ENCODE measurements at regions not wholly inside any gene's neighbourhood (a gene's known extent, or its start where the extent isn't known, plus 50 kb on each side); places are given as distances from the start of the nearest gene placed in this dataset.
A peak's percentile ranks its signal among the peaks of the same experiment; 100 is the strongest.

DNA sequence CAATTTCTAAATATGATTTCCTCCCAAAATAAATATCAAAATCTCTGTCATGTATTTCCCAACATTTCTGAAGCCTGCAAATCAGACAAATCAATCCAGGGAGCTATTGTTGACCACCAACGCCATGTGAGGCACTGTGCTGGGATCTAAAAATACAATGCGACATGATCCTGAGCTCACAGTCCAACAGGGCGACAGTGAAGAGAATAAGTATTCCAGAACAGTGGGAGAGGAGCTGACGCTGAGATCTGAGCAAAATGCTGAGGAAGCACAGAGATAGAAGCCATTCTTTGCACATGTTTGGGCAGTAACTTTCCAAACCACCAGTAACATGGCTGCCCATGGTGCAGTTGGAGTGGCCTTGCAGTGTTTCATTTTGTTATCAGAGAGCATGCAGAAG lies 412.5 kb downstream of the LRATD1 start:
- H3K27me3 ChIP-seq (replicated peaks in 2 of 5; ENCODE audit: control insufficient read depth in 4 of 5, insufficient read depth in 5 of 5, low read length in 4 of 5): peaks cover 0 to 7% (median 0%) of the 10 kb centered on the region in 5 experiments
- H3K27ac ChIP-seq (ENCODE audit: insufficient read depth in 1 of 2, low read depth in 1 of 2, low read length in 2 of 2, poor library complexity in 1 of 2, severe bottlenecking in 2 of 2): no peak overlapping the region
- CTCF ChIA-PET: no interaction called here
- H3K9me3 ChIP-seq (ENCODE audit: control extremely low read depth in 1 of 5, control insufficient read depth in 4 of 5, insufficient read depth in 2 of 5, low read depth in 1 of 5, low read length in 4 of 5): no peaks in the 10 kb centered on the region
- no peak for DNase-seq
- POLR2A ChIA-PET: no interaction called here
- WGBS (ENCODE audit: insufficient coverage): 96% methylated on average over 4 of the region's 4 CpGs
- no peaks in the 10 kb centered on the region for H3K4me1 ChIP-seq (ENCODE audit: control extremely low read depth in 1 of 4, control insufficient read depth in 4 of 4, insufficient read depth in 4 of 4, low read length in 3 of 4)
- no peaks in the 10 kb centered on the region for H3K36me3 ChIP-seq (ENCODE audit: control insufficient read depth in 4 of 4, insufficient read depth in 4 of 4, low read length in 3 of 4)
- H3K4me3 ChIP-seq (ENCODE audit: control insufficient read depth in 1 of 7, extremely low read depth in 1 of 7, insufficient read depth in 4 of 7, low read depth in 2 of 7, low read length in 6 of 7): no peak overlapping the region

DNA sequence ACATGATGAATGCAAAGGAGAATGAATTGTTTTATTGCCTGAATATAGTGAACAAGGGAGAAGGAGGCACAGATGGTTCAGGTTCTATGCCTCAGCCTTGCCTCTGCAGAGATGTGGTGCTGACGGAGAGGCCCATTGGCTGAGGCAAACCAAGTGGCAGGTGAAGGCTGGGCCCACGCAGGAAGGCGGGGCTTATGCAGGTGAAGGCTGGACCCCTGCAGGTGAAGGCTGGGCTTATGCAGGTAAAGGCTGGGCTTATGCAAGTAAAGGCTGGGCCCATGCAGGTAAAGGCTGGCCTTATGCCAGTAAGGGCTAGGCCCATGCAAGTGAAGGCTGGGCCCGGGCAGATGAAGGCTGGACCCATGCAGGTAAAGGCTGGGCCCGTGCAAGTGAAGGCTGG lies 414.7 kb downstream of the LRATD1 start:
- Histone ChIP-seq H3K4me1 (ENCODE audit: control extremely low read depth in 1 of 4, control insufficient read depth in 4 of 4, insufficient read depth in 4 of 4, low read length in 3 of 4) (no peaks in the 10 kb centered on the region), H3K9me3 (ENCODE audit: control extremely low read depth in 1 of 5, control insufficient read depth in 4 of 5, insufficient read depth in 2 of 5, low read depth in 1 of 5, low read length in 4 of 5) (no peaks in the 10 kb centered on the region), H3K27ac (ENCODE audit: insufficient read depth in 1 of 2, low read depth in 1 of 2, low read length in 2 of 2, poor library complexity in 1 of 2, severe bottlenecking in 2 of 2) (no peak overlapping the region), H3K4me3 (ENCODE audit: control insufficient read depth in 1 of 7, extremely low read depth in 1 of 7, insufficient read depth in 4 of 7, low read depth in 2 of 7, low read length in 6 of 7) (no peak overlapping the region), H3K27me3 (replicated peaks in 2 of 5; ENCODE audit: control insufficient read depth in 4 of 5, insufficient read depth in 5 of 5, low read length in 4 of 5) (peaks cover 0 to 5% (median 0%) of the 10 kb centered on the region in 5 experiments), H3K36me3 (ENCODE audit: control insufficient read depth in 4 of 4, insufficient read depth in 4 of 4, low read length in 3 of 4) (no peaks in the 10 kb centered on the region)
- DNase-seq: no peak
- ChIA-PET POLR2A (interaction anchor here (0.7 kb wide), 1 partner anchor 469 kb away, joined by 3 read pairs; no protein-coding TSS in a partner anchor), CTCF (interaction anchor here (1.5 kb wide), 1 partner anchor 11 kb away, joined by 3 read pairs; no protein-coding TSS in a partner anchor)
- 96% methylated on average over 5 of the region's 5 CpGs for WGBS (ENCODE audit: insufficient coverage)

- ChIA-PET CTCF (no interaction called here), POLR2A (interaction anchor here (0.7 kb wide), 1 partner anchor 468 kb away, joined by 3 read pairs; no protein-coding TSS in a partner anchor)
- DNase-seq: no peak
- 86% methylated on average over 5 of the region's 6 CpGs for WGBS (ENCODE audit: insufficient coverage)
- H3K4me3 ChIP-seq (ENCODE audit: control insufficient read depth in 1 of 7, extremely low read depth in 1 of 7, insufficient read depth in 4 of 7, low read depth in 2 of 7, low read length in 6 of 7): no peak overlapping the region
- H3K27ac ChIP-seq (ENCODE audit: insufficient read depth in 1 of 2, low read depth in 1 of 2, low read length in 2 of 2, poor library complexity in 1 of 2, severe bottlenecking in 2 of 2): no peak overlapping the region
- no peaks in the 10 kb centered on the region for H3K9me3 ChIP-seq (ENCODE audit: control extremely low read depth in 1 of 5, control insufficient read depth in 4 of 5, insufficient read depth in 2 of 5, low read depth in 1 of 5, low read length in 4 of 5)
- no peaks in the 10 kb centered on the region for H3K36me3 ChIP-seq (ENCODE audit: control insufficient read depth in 4 of 4, insufficient read depth in 4 of 4, low read length in 3 of 4)
- peaks cover 0 to 4% (median 0%) of the 10 kb centered on the region in 5 experiments for H3K27me3 ChIP-seq (replicated peaks in 2 of 5; ENCODE audit: control insufficient read depth in 4 of 5, insufficient read depth in 5 of 5, low read length in 4 of 5)
- no peaks in the 10 kb centered on the region for H3K4me1 ChIP-seq (ENCODE audit: control extremely low read depth in 1 of 4, control insufficient read depth in 4 of 4, insufficient read depth in 4 of 4, low read length in 3 of 4)
These were observed 415.5 kb downstream of the LRATD1 start for GRCh38 chr2:15048000-15048399.

GRCh38 chr2:15049096-15049993 lies 416.8 kb downstream of the LRATD1 start:
- Histone ChIP-seq H3K4me1 (ENCODE audit: control extremely low read depth in 1 of 4, control insufficient read depth in 4 of 4, insufficient read depth in 4 of 4, low read length in 3 of 4) (no peaks in the 10 kb centered on the region), H3K36me3 (ENCODE audit: control insufficient read depth in 4 of 4, insufficient read depth in 4 of 4, low read length in 3 of 4) (no peaks in the 10 kb centered on the region), H3K9me3 (ENCODE audit: control extremely low read depth in 1 of 5, control insufficient read depth in 4 of 5, insufficient read depth in 2 of 5, low read depth in 1 of 5, low read length in 4 of 5) (no peaks in the 10 kb centered on the region), H3K27me3 (replicated peaks in 2 of 5; ENCODE audit: control insufficient read depth in 4 of 5, insufficient read depth in 5 of 5, low read length in 4 of 5) (no peaks in the 10 kb centered on the region), H3K27ac (ENCODE audit: insufficient read depth in 1 of 2, low read depth in 1 of 2, low read length in 2 of 2, poor library complexity in 1 of 2, severe bottlenecking in 2 of 2) (no peak overlapping the region), H3K4me3 (ENCODE audit: control insufficient read depth in 1 of 7, extremely low read depth in 1 of 7, insufficient read depth in 4 of 7, low read depth in 2 of 7, low read length in 6 of 7) (no peak overlapping the region)
- no peak for DNase-seq
- CTCF ChIA-PET: interaction anchor here (1.0 kb wide), 1 partner anchor 95 kb away, joined by 3 read pairs; no protein-coding TSS in a partner anchor
- POLR2A ChIA-PET: no interaction called here
- 94% methylated on average over 12 of the region's 14 CpGs for WGBS (ENCODE audit: insufficient coverage)

GRCh38 chr2:15050483-15050882 lies 418.0 kb downstream of the LRATD1 start:
- H3K36me3 ChIP-seq (ENCODE audit: control insufficient read depth in 4 of 4, insufficient read depth in 4 of 4, low read length in 3 of 4): no peaks in the 10 kb centered on the region
- POLR2A ChIA-PET: no interaction called here
- CTCF ChIA-PET: no interaction called here
- H3K4me1 ChIP-seq (ENCODE audit: control extremely low read depth in 1 of 4, control insufficient read depth in 4 of 4, insufficient read depth in 4 of 4, low read length in 3 of 4): no peaks in the 10 kb centered on the region
- no peak for DNase-seq
- H3K27me3 ChIP-seq (replicated peaks in 2 of 5; ENCODE audit: control insufficient read depth in 4 of 5, insufficient read depth in 5 of 5, low read length in 4 of 5): no peaks in the 10 kb centered on the region
- H3K9me3 ChIP-seq (ENCODE audit: control extremely low read depth in 1 of 5, control insufficient read depth in 4 of 5, insufficient read depth in 2 of 5, low read depth in 1 of 5, low read length in 4 of 5): no peaks in the 10 kb centered on the region
- WGBS (ENCODE audit: insufficient coverage): 93% methylated on average over 4 of the region's 4 CpGs
- H3K4me3 ChIP-seq (ENCODE audit: control insufficient read depth in 1 of 7, extremely low read depth in 1 of 7, insufficient read depth in 4 of 7, low read depth in 2 of 7, low read length in 6 of 7): no peak overlapping the region
- no peak overlapping the region for H3K27ac ChIP-seq (ENCODE audit: insufficient read depth in 1 of 2, low read depth in 1 of 2, low read length in 2 of 2, poor library complexity in 1 of 2, severe bottlenecking in 2 of 2)

- no peak overlapping the region for H3K4me3 ChIP-seq (ENCODE audit: control insufficient read depth in 1 of 7, extremely low read depth in 1 of 7, insufficient read depth in 4 of 7, low read depth in 2 of 7, low read length in 6 of 7)
- no peaks in the 10 kb centered on the region for H3K36me3 ChIP-seq (ENCODE audit: control insufficient read depth in 4 of 4, insufficient read depth in 4 of 4, low read length in 3 of 4)
- H3K27me3 ChIP-seq (replicated peaks in 2 of 5; ENCODE audit: control insufficient read depth in 4 of 5, insufficient read depth in 5 of 5, low read length in 4 of 5): no peaks in the 10 kb centered on the region
- no peak for DNase-seq
- ChIA-PET CTCF (interaction anchor here (1.7 kb wide), 1 partner anchor 10 kb away, joined by 3 read pairs; no protein-coding TSS in a partner anchor), POLR2A (no interaction called here)
- H3K4me1 ChIP-seq (ENCODE audit: control extremely low read depth in 1 of 4, control insufficient read depth in 4 of 4, insufficient read depth in 4 of 4, low read length in 3 of 4): no peaks in the 10 kb centered on the region
- WGBS (ENCODE audit: insufficient coverage): 93% methylated on average over 3 of the region's 5 CpGs
- no peak overlapping the region for H3K27ac ChIP-seq (ENCODE audit: insufficient read depth in 1 of 2, low read depth in 1 of 2, low read length in 2 of 2, poor library complexity in 1 of 2, severe bottlenecking in 2 of 2)
- no peaks in the 10 kb centered on the region for H3K9me3 ChIP-seq (ENCODE audit: control extremely low read depth in 1 of 5, control insufficient read depth in 4 of 5, insufficient read depth in 2 of 5, low read depth in 1 of 5, low read length in 4 of 5)
These were observed 421.0 kb downstream of the LRATD1 start for GRCh38 chr2:15053542-15053941.

- no peaks in the 10 kb centered on the region for H3K4me1 ChIP-seq (ENCODE audit: control extremely low read depth in 1 of 4, control insufficient read depth in 4 of 4, insufficient read depth in 4 of 4, low read length in 3 of 4)
- WGBS (ENCODE audit: insufficient coverage): 93% methylated on average over 5 of the region's 6 CpGs
- peaks cover 0 to 2% (median 0%) of the 10 kb centered on the region in 5 experiments for H3K27me3 ChIP-seq (replicated peaks in 2 of 5; ENCODE audit: control insufficient read depth in 4 of 5, insufficient read depth in 5 of 5, low read length in 4 of 5)
- DNase-seq: peak in 1 of 3 donors; percentile 1
- H3K4me3 ChIP-seq (ENCODE audit: control insufficient read depth in 1 of 7, extremely low read depth in 1 of 7, insufficient read depth in 4 of 7, low read depth in 2 of 7, low read length in 6 of 7): no peak overlapping the region
- no peak overlapping the region for H3K27ac ChIP-seq (ENCODE audit: insufficient read depth in 1 of 2, low read depth in 1 of 2, low read length in 2 of 2, poor library complexity in 1 of 2, severe bottlenecking in 2 of 2)
- CTCF ChIA-PET: interaction anchor here (0.6 to 0.8 kb wide), 2 partner anchors 12 to 720 kb away, joined by 3 read pairs; no protein-coding TSS in a partner anchor
- POLR2A ChIA-PET: no interaction called here
- no peaks in the 10 kb centered on the region for H3K36me3 ChIP-seq (ENCODE audit: control insufficient read depth in 4 of 4, insufficient read depth in 4 of 4, low read length in 3 of 4)
- H3K9me3 ChIP-seq (ENCODE audit: control extremely low read depth in 1 of 5, control insufficient read depth in 4 of 5, insufficient read depth in 2 of 5, low read depth in 1 of 5, low read length in 4 of 5): no peaks in the 10 kb centered on the region
These were observed 425.7 kb downstream of the LRATD1 start for GRCh38 chr2:15058015-15058720.
